Hypothalamus (tissue), 51 donors: ENCODE measurements at regions not wholly inside any gene's neighbourhood (a gene's known extent, or its start where the extent isn't known, plus 50 kb on each side); places are given as distances from the start of the nearest gene placed in this dataset.

Source experiments
- DNase-seq, 51 donors: peaks; one replicate each; lab custom pipeline; 2025; lab: John Stamatoyannopoulos, UW

GRCh38 chr3:8443829-8444791 is 57.5 kb upstream of the LMCD1 start:
- DNase-seq, result peak in 40 of 51 donors; percentile 5 to 77 (median 48)

- no peak for DNase-seq
Observed at GRCh38 chr3:8444883-8445282, 56.7 kb upstream of the LMCD1 start.

GRCh38 chr3:8445861-8446260 is 55.8 kb upstream of the LMCD1 start:
- DNase-seq, result peak in 1 of 51 donors; percentile 6

- no peak for DNase-seq
Observed at GRCh38 chr3:8446845-8447244, 54.8 kb upstream of the LMCD1 start.

GRCh38 chr3:8450618-8451017 is 51.0 kb upstream of the LMCD1 start:
- no peak for DNase-seq

- no peak for DNase-seq
Observed at GRCh38 chr3:8451696-8452095, 49.9 kb upstream of the LMCD1 start.
